ENCODE measurements at regions not wholly inside any gene's neighbourhood (a gene's known extent, or its start where the extent isn't known, plus 50 kb on each side); places are given as distances from the start of the nearest gene placed in this dataset.
"Not testable (repeated sequence)": the region's sequence is repeated elsewhere in the genome, so short reads cannot be mapped to it uniquely, and the experiment has no call there.

DNA sequence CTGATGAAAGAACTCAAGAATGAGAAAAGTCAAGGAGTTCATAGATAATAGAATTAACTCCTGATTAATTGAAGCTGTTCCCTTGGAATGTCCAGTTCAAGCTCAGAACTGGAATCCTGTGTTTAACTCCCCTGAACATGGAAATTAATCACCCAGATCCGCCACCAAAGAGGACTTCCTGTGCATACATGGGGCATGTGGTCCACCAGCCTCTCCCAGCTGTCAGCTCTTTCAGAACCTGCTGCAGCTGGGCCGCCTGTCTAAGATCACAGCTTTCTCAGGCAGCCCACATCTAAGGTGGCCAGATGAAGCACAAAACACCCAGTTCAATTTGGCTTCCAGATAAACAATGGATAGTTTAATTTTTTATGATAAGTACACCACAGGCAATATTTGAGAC is 203.7 kb upstream of the COX10 start:
- no peak for DNase-seq (ENCODE audit: low read depth in 3 of 3)

DNA sequence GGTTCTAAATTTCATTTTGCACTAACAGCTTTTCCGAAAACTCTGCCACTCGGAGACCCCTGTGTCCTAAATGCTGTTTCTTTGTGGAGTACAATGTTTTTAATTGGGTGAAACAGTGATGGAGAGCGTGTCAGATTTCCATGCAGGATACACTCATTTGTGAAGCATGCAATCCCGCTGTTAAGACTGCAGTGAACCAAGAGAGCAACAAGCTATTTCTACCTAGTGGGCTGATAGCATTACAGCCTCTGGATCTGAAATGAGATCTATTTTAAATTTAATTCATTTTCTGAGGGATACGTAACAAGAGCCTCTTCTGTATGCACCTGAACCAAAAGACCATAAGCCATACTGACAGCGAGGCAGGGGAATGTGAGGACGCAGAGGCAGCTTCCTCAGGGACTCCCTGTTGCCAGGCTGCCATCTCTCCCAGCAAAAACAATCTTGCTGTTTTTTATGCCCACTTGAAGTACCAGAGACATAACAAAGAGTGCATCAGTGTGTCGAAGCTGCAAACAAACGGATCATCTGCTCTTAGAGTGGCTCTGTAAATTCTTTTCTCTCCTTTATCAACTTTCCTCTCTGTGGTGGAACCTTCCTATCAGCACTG is 199.9 kb upstream of the COX10 start:
- DNase-seq (ENCODE audit: low read depth in 3 of 3), result no peak

DNA sequence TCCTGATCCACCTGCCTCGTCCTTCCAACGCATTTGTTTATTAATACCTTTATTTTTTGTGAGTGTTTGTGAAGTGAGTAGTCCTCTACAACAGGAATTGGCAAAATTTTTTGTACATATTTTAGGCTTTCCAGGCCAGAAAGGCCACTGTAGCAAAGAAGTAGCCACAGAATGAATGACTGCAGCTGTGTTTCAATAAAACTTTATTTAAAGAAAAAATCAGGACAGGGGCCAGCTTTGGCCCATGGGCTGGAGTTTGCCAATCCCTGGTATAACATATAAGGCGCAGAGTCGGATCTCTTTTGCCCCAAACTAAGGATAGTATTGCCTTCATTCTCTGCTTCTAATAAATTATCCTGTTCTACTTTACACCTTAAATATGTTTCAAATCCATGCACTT is 198.0 kb upstream of the COX10 start:
- DNase-seq (ENCODE audit: low read depth in 3 of 3), result no peak

DNA sequence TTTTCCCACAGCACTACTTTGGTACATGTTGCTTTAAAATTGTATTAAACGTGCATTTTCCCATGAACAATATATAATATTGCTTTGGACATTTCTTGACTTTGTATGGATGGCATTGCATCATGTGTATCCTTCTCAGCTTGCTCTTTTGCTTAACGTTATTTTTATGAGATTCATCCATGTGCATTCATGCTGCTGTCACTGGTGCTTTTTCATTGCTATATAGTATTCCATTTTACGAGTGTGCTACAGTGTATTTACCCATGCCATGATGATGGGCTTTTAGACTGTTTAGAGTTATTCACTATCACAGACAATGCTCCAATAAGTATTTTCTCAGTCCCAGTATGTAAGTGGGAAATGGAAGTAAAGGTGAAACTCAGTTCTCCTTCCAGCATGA is 195.2 kb upstream of the COX10 start:
- DNase-seq (ENCODE audit: low read depth in 3 of 3), result no peak

DNA sequence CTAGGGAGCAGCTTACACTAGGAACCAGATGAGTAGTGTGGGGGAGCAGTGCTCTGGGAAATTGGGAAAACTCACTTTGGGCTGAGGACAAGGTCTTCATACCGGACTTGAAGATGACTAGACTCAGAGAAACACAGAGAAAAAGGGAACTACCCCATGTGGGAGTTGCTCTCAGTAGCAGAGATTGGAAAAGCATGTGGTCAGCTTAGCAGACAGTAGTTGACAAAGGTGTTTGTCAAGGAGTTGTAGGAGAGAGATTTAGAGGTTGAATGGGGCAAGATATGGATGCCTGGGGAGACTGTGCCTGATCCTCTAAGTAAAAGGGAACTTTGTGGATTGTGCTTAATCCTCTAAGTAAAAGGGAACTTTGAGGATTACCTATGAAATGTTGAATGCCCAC is 194.5 kb upstream of the COX10 start:
- DNase-seq (ENCODE audit: low read depth in 3 of 3), result no peak

DNA sequence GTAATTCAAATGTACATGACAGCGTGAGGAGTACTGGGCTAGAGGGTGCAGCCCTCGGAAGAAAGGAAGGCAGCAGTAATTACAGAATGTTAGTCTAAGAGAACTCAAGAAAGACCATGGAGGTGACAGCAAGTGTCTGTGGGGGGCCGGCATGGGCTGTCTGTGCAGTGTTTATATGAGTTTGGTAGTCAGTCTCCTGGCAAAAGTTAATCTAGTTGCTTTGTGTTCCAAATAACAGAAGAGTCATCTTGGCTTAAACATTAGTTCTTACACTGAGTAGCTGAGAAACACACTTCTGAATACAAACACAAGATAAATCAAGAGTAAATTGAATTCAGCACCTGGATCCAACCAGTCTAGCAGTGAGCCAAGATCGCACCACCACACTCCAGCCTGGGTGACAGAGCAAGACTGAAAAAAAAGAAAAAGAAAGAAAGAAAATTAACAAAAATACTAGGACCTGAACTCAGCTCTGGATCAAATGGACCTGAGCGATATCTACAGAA is 189.3 kb upstream of the COX10 start:
- DNase-seq (ENCODE audit: low read depth in 3 of 3), result no peak

DNA sequence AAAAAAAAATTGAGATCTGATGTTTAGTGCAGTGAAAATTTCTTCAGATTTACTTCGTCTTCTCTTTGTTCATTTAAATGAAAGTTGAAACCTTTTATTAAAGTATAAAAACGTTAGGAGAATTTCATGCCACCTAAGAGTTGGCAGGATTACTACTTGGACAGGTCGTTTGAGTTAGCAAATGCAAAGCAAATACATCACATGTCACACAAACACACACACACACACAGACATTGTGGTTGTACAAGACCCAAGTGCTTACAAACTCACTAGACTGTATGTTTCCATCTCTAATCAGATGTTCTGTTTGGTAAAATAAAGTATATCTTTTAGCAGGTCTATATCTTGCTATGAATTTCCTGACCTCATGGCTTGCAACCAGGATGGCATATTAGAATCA is 185.6 kb upstream of the COX10 start:
- DNase-seq (ENCODE audit: low read depth in 3 of 3), result no peak

DNA sequence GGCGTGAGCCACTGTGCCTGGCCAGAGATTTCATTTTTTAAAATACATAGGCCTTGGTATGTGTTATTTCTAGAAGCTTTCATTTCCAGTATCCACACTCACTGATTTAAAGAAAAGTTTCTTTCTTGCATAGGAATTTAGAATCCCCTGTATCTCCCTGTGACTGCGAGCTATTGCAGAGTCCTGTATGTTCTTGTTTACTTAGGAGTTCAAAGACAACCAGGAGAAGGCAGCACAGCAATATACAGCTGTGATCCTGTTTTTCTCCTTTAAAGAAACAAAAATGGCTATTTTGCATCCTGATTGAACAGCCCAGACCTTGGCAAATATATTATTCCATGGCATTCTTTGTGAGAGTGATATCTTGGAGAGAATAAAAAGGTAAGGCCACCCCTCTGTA is 185.0 kb upstream of the COX10 start:
- DNase-seq (ENCODE audit: low read depth in 3 of 3), result no peak

DNA sequence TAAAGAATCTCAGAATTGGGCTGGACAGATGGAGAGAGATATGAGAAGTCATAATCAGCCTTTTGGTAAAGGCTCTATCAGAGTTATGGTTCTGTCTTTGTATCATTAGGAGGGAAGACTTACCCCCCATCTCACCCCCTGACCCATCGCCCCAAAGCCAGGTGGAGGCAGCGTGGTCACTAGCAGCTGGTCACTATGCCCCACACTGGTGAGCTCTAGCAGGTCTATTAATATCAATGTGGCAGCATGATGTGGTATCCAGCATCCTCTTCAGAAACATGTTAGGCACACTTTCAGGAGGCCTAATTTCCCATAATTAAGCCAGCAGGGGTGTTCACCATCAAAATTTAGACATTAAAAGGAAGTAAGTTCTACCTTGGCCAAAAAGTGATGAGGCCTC is 183.8 kb upstream of the COX10 start:
- no peak for DNase-seq (ENCODE audit: low read depth in 3 of 3)

DNA sequence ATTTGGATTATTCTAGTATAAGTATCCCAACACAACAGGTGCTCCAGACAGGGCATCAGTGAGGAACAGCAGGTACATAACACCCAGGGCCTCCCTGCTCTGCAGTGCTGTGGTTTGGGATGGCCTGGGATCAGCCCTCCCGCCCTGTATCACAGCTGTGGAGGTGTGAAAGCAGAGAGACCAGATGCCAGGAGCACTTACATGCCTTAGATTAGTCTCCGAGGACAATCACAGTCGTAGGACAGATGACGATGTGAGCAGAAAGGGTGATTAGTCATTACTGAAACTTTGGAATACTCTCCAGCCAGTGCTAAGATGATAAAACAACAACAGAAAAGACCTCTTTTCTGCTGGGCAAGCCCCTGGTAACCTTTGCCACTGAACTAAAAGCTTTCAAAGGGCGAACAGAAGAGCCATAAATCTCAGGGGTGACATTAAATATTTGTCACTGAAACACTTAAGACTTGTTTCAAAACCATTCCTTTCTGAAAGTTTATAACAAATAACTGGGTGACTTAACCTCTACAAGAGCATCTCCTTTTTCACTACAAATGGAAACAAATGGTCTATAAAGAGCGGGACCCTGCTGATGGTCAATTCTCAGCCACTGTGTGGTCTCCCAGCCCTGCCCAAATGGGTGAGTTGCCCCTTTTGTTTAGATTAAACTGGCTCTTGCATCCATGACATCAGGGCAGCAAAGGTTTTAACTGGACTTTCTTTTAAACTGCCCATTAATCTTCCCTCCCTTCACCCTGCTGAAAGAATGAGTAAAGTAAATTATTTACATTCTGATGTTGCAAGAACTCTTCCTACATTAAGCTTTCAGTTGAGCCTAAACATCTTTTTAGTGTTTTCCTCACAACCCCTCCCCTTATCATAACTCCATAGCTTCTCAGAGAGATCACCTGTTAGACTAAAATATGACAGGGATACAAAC is 183.1 kb upstream of the COX10 start:
- no peak for DNase-seq (ENCODE audit: low read depth in 3 of 3)

DNA sequence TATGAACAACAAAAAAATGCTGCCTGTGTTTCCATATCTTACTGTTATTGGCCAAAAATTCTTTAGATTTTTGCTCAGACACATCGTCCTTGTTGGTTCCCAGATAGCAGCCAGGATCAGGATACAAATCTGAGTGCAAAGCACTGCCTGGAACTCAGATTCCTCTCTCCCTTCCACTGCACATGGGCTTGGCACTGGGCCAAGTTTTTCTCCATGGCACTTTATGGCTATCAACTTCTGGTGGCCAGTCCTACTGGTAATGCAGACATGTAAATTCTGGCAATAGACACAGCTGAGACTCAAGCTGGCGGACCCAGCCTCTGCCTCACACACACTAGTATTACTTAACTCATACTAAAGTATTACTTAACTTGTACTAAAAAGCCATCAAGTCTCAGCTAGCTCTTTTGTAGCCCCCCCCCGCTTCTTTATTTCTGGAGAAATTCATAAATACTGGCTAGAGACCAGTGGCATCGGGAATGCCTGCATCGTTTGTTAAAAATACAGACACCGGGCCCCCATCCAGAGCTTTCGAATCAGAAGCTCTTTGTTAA is 181.2 kb upstream of the COX10 start:
- DNase-seq (ENCODE audit: low read depth in 3 of 3), result no peak

DNA sequence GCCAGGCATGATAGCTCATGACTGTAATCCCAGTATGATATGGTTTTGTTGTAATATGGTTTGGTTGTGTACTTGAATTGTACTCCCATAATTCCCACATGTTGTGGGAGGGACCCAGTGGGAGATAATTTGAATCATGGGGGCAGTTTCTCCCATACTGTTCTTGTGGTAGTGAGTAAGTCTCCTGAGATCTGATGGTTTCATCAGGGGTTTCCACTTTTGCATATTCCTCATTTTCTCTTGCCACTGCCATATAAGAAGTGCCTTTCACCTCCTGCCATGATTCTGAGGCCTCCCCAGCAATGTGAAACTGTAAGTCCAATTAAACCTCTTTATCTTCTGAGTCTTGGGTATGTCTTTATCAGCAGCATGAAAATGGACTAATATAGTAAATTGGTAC is 160.3 kb upstream of the COX10 start:
- not testable (repeated sequence) for DNase-seq (ENCODE audit: low read depth in 3 of 3)

DNA sequence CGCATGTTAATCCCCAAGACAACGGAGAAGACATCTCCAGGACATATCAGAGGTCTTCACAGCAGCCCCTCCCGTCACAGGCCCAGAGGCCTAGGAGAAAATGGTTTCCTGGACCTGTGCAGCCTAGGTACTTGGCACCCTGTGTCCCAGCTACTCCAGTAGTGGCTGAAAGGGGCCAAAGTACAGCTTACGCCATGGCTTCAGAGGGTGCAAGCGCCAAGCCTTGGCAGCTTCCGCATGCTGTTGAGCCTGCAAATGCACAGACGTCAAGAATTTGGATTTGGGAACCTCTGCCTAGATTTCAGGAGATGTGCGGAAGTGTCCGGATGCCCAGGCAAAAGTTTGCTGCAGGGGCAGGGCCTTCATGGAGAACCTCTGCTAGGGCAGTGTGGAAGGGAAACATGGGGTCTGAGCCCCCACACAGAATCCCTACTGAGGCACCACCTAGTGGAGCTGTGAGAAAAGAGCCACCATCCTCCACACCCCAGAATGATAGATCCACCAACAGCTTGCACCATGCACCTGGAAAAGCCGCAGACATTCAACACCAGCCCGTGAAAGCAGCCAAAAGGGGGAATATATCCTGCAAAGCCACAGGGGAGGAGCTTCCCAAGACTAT is 159.3 kb upstream of the COX10 start:
- no peak for DNase-seq (ENCODE audit: low read depth in 3 of 3)

DNA sequence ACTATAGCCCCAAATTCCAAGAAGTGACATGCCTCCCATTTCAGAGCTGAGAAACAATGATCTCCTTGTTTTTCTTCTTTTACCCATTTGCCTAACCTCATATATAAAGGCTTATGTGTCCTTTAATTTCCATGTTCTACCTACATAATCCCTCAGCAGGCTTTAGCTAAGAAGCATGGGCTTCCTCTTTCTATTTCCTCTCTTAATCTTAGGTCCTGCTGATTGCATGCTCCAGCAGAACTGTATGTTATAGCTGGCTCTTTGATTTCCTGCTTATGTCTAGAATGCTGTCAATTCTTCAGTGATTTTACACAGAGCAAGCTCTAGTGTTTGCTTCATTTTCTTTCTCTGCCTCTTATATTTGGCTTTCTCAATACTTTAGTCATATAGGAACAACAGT is 151.7 kb upstream of the COX10 start:
- DNase-seq (ENCODE audit: low read depth in 3 of 3), result no peak

DNA sequence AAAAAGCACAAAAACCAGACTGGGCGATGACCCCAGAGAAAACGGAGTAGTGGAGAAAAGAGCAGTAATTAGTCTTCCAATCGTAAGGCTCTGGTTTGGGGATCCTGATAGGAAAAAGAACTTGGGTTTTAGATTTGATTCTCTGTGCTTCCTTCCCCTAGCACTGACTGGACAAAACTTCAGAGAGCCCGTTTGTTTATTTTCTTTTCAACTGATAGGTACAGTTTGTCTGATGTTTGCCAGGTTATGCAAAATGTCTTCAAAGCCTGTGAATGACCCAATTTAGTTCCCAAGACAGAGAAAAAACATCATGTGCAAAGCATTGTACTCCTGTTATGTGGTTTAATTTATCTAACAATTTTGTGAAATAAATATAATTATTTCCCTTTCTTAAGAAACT is 151.1 kb upstream of the COX10 start:
- DNase-seq (ENCODE audit: low read depth in 3 of 3), result no peak

DNA sequence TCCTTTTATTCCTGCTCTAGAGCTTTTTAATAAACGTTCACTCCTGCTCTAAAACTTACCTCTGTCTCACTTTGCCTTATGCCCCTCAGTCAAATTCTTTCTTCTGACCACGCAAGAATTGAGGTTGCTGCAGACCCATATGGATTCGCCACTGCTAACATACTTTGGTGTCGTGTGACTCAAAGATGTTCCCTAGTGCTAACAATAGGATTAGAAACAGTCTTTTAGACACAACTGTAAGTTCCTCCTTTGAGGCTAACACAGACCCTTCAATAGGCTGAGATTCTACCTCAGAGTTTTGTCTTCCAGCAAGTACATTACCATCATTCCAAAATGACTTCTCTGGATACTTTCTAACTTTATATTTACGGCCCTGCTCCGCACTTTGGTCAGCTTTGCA is 149.5 kb upstream of the COX10 start:
- no peak for DNase-seq (ENCODE audit: low read depth in 3 of 3)

DNA sequence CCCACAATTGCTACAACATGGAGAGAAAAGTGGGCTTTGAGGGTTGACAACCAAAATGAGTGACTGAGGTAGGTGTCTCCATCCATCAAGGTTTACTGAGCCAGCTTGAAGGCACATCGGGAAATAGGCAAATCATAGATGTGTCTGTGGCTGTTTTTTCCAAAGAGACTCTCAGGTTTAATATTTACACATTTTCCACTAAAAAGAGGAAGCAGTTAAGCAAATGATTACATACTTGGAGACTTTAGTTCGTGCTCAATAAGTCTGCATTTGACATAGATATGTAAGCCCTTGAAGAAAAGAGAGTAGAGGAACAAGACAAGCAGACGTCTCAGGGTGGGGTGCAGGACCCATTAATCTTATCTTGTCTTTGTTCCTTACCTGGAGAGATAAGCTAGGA is 148.9 kb upstream of the COX10 start:
- DNase-seq (ENCODE audit: low read depth in 3 of 3), result no peak

DNA sequence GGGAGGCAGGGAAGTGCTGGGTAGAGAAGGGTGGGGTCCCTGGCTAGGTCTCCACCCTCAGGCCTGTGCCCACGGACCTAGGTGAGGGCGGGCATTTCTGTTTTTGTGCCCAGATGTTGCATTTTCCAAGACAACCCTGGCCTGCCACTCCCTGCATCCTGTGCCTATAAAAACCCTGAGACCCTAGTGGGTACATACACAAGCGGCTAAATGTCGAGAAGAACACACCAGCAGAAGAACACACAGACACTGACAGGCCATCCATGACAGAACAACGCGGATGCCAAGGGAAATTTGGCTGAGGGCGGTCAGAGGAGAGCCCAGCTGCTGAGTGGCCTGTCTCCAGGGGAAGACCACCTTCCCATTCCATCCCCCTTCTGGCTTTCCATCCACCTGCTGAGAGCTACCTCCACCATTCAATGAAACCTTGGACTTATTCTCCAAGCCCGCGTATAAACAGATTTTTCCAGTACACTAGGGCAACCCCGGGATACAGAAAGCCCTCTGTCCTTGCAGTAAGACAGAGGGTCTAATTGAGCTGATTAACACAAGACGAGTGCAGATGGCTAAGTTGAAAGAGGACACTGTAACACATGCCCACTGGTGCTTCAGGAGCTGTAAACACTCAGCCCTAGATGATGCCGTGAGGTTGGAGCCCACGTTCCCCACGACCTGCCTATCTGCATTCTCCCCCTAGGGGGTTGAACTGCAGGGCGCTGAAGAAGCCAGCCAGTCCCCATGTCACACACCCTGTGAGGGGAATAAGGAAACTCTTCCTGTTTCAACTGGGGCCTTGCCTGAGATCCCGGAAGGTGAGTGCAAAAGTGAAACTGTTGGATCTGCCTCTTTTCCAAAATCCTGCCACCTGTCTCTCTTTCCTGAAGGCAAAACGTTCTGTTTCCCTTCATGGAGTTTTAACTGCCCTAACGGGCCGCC is 147.2 kb upstream of the COX10 start:
- no peak for DNase-seq (ENCODE audit: low read depth in 3 of 3)

DNA sequence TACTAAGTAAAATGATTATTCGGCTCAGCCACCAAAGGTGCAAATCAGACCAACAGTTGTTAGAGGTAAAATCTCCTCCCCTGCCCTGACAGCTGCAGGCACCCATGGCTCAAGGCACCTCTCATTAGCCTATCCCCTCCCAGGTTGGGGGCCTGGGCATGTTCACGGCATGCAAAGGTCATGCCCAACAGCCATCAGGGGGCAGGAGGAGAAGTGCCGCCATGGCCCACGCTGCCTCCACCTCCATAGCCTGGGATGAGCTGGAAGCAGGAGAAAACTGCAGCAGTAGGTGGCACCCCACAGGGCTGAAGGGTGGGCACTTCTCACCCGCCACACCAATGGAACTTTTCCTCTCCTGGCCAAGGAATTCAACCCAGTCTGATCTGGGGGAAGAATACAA is 146.4 kb upstream of the COX10 start:
- no peak for DNase-seq (ENCODE audit: low read depth in 3 of 3)

DNA sequence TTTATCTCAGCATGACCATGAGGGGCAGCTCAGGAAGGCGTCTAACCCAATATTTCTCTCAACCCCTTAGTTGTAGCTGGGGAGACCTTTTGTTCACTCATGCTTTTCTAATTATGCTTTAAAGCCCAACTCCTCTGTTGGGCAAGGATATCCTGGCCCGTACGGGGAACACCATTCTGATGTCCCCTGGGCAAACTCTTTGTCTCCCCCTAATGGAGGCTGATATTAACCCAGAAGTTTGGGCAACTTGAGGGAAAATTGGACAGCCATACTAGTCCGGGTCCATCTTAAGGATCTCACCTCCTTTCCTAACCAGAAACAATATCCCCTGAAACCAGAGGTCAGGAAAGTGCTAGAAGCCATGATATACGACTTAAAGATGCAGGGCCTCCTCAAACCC is 143.7 kb upstream of the COX10 start:
- no peak for DNase-seq (ENCODE audit: low read depth in 3 of 3)

DNA sequence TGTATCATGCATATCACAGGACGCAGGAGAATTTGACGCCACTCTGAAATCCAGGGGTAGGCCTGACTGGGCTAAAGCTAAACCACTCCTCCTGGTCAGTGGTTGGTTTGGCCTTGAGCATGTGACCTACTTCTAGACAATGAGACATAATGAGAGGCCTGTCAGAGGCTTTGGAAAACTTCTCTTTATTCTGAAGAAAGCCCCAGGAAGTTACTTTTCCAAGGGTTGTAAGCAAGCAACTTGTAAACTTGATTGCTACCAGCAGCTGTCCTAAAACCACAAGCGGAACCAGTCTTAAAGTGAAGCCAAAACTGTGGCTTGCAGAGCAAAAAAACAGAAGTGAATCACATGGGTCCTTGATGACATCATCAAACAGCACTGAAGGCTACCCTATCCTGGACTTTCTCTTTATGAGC is 138.2 kb upstream of the COX10 start:
- DNase-seq (ENCODE audit: low read depth in 3 of 3), result no peak
